HepG2 (cell line): ENCODE measurements at regions not wholly inside any gene's neighbourhood (a gene's known extent, or its start where the extent isn't known, plus 50 kb on each side); places are given as distances from the start of the nearest gene placed in this dataset.

Source experiments
- BORCS8-MEF2B ChIP-seq: sonication (generic); formaldehyde crosslinking; IDR thresholded peaks from 2 replicates; pipeline ENCODE4 v1.8.0; 2022; ENCODE audit warnings: mild to moderate bottlenecking, missing genetic modification reagents
- HCFC1 ChIP-seq: fragments of 150-350 bp; IDR thresholded peaks from 2 replicates; pipeline ENCODE4 v1.6.1; 2014; ENCODE audit warnings: low read depth, low read length
- NR2F1 ChIP-seq, 2 experiments: fragments of 450-650 bp in 1 of 2; formaldehyde crosslinking in 1 of 2; IDR thresholded peaks; 2 replicates each; pipeline versions ENCODE4 v1.5.0 to v1.6.1; 2016 to 2020; ENCODE audit warnings: mild to moderate bottlenecking in 1 of 2, missing compliant biosample characterization in 1 of 2, missing genetic modification reagents in 1 of 2, moderate library complexity in 1 of 2
- RAD21 ChIP-seq: fragments of 450-650 bp; formaldehyde crosslinking; IDR thresholded peaks from 2 replicates; pipeline ENCODE4 v1.5.0; 2020; ENCODE audit warnings: mild to moderate bottlenecking
- ZNF839 ChIP-seq: sonication (generic); formaldehyde crosslinking; IDR thresholded peaks from 2 replicates; pipeline ENCODE4 v1.4.0; 2020; ENCODE audit warnings: missing genetic modification reagents, mild to moderate bottlenecking, borderline replicate concordance
- TF ChIP-seq, protein P1 (sequence below): sonication (generic); formaldehyde crosslinking; IDR thresholded peaks from 2 replicates; pipeline ENCODE4 v1.8.0; 2022; ENCODE audit warnings: missing genetic modification reagents, mild to moderate bottlenecking, moderate library complexity, borderline replicate concordance
- TF ChIP-seq, protein P2 (sequence below): sonication (generic); formaldehyde crosslinking; IDR thresholded peaks from 2 replicates; pipeline ENCODE4 v1.5.0; 2020; ENCODE audit warnings: mild to moderate bottlenecking, missing genetic modification reagents, moderate library complexity
- TF ChIP-seq, protein P3 (sequence below): sonication (generic); formaldehyde crosslinking; IDR thresholded peaks from 2 replicates; pipeline ENCODE4 v1.4.0; 2020; ENCODE audit warnings: mild to moderate bottlenecking, missing genetic modification reagents
- TF ChIP-seq, protein P4 (sequence below): sonication (generic); formaldehyde crosslinking; IDR thresholded peaks from 2 replicates; pipeline ENCODE4 v1.5.1; 2020; ENCODE audit warnings: mild to moderate bottlenecking, missing genetic modification reagents, moderate library complexity
- TF ChIP-seq, protein P5 (sequence below): sonication (generic); formaldehyde crosslinking; IDR thresholded peaks from 2 replicates; pipeline ENCODE4 v1.8.1; 2023; ENCODE audit warnings: mild to moderate bottlenecking, missing genetic modification reagents

DNA sequence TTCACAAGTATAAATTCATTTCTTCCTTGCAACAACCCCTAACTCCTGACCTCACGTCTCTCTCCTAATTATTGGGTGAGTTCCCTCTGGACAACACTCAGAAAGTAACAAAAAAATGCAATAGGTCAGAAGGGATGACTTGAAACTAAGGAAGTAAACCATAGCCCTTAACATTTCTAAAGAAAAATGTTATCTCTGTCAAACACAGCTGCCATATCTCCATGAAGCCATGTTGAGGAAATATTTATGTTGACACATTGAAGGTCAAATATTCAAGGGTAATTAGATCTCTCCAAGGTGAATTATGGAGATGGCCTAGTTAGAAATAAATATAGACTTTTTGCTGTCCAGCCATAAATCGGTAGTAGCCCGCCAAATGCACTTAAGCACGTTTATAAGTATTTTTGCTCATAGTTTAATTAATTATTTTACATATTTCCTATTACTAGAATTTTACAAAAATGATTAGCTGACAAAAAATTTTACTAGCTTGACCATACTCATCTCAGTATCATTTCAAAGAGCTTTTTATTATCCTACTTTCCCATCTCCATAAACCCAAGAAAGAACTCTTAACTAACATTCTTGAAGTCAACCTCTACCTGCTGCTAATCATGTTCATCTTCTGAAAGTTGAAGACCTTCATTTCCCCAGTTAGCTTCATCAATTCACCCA lies 160.1 kb upstream of the PKN2 start:
- TF ChIP-seq, protein P1, sequence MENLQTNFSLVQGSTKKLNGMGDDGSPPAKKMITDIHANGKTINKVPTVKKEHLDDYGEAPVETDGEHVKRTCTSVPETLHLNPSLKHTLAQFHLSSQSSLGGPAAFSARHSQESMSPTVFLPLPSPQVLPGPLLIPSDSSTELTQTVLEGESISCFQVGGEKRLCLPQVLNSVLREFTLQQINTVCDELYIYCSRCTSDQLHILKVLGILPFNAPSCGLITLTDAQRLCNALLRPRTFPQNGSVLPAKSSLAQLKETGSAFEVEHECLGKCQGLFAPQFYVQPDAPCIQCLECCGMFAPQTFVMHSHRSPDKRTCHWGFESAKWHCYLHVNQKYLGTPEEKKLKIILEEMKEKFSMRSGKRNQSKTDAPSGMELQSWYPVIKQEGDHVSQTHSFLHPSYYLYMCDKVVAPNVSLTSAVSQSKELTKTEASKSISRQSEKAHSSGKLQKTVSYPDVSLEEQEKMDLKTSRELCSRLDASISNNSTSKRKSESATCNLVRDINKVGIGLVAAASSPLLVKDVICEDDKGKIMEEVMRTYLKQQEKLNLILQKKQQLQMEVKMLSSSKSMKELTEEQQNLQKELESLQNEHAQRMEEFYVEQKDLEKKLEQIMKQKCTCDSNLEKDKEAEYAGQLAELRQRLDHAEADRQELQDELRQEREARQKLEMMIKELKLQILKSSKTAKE (CRISPR knock-in tag), result no peak
- TF ChIP-seq, protein P2, sequence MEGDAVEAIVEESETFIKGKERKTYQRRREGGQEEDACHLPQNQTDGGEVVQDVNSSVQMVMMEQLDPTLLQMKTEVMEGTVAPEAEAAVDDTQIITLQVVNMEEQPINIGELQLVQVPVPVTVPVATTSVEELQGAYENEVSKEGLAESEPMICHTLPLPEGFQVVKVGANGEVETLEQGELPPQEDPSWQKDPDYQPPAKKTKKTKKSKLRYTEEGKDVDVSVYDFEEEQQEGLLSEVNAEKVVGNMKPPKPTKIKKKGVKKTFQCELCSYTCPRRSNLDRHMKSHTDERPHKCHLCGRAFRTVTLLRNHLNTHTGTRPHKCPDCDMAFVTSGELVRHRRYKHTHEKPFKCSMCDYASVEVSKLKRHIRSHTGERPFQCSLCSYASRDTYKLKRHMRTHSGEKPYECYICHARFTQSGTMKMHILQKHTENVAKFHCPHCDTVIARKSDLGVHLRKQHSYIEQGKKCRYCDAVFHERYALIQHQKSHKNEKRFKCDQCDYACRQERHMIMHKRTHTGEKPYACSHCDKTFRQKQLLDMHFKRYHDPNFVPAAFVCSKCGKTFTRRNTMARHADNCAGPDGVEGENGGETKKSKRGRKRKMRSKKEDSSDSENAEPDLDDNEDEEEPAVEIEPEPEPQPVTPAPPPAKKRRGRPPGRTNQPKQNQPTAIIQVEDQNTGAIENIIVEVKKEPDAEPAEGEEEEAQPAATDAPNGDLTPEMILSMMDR, result no peak
- no peak for TF ChIP-seq NR2F1 (CRISPR knock-in tag; IDR thresholded peaks at IDR 0.05)
- no peak for TF ChIP-seq HCFC1
- TF ChIP-seq, protein P3, sequence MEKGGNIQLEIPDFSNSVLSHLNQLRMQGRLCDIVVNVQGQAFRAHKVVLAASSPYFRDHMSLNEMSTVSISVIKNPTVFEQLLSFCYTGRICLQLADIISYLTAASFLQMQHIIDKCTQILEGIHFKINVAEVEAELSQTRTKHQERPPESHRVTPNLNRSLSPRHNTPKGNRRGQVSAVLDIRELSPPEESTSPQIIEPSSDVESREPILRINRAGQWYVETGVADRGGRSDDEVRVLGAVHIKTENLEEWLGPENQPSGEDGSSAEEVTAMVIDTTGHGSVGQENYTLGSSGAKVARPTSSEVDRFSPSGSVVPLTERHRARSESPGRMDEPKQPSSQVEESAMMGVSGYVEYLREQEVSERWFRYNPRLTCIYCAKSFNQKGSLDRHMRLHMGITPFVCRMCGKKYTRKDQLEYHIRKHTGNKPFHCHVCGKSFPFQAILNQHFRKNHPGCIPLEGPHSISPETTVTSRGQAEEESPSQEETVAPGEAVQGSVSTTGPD (CRISPR knock-in tag), result no peak
- no peak for TF ChIP-seq RAD21 (CRISPR knock-in tag)
- TF ChIP-seq BORCS8-MEF2B, result no peak
- TF ChIP-seq, protein P4, sequence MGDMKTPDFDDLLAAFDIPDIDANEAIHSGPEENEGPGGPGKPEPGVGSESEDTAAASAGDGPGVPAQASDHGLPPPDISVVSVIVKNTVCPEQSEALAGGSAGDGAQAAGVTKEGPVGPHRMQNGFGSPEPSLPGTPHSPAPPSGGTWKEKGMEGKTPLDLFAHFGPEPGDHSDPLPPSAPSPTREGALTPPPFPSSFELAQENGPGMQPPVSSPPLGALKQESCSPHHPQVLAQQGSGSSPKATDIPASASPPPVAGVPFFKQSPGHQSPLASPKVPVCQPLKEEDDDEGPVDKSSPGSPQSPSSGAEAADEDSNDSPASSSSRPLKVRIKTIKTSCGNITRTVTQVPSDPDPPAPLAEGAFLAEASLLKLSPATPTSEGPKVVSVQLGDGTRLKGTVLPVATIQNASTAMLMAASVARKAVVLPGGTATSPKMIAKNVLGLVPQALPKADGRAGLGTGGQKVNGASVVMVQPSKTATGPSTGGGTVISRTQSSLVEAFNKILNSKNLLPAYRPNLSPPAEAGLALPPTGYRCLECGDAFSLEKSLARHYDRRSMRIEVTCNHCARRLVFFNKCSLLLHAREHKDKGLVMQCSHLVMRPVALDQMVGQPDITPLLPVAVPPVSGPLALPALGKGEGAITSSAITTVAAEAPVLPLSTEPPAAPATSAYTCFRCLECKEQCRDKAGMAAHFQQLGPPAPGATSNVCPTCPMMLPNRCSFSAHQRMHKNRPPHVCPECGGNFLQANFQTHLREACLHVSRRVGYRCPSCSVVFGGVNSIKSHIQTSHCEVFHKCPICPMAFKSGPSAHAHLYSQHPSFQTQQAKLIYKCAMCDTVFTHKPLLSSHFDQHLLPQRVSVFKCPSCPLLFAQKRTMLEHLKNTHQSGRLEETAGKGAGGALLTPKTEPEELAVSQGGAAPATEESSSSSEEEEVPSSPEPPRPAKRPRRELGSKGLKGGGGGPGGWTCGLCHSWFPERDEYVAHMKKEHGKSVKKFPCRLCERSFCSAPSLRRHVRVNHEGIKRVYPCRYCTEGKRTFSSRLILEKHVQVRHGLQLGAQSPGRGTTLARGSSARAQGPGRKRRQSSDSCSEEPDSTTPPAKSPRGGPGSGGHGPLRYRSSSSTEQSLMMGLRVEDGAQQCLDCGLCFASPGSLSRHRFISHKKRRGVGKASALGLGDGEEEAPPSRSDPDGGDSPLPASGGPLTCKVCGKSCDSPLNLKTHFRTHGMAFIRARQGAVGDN (CRISPR knock-in tag), result no peak
- TF ChIP-seq, protein P5, sequence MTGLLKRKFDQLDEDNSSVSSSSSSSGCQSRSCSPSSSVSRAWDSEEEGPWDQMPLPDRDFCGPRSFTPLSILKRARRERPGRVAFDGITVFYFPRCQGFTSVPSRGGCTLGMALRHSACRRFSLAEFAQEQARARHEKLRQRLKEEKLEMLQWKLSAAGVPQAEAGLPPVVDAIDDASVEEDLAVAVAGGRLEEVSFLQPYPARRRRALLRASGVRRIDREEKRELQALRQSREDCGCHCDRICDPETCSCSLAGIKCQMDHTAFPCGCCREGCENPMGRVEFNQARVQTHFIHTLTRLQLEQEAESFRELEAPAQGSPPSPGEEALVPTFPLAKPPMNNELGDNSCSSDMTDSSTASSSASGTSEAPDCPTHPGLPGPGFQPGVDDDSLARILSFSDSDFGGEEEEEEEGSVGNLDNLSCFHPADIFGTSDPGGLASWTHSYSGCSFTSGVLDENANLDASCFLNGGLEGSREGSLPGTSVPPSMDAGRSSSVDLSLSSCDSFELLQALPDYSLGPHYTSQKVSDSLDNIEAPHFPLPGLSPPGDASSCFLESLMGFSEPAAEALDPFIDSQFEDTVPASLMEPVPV (CRISPR knock-in tag), result no peak
- TF ChIP-seq ZNF839 (CRISPR knock-in tag), result no peak
